Naive thymus-derived CD4-positive, alpha-beta T cell (primary cell): ENCODE measurements at regions not wholly inside any gene's neighbourhood (a gene's known extent, or its start where the extent isn't known, plus 50 kb on each side); places are given as distances from the start of the nearest gene placed in this dataset.

Experiments used
- ATAC-seq: fragments of 150-1000 bp; cut with Tn5 transposase; 2 replicates; pipeline ENCODE4 v1.10.0; 2021; ENCODE audit warnings: mild to moderate bottlenecking, moderate library complexity
- CTCF ChIA-PET: fragments of 350-600 bp; sonication (Branson Sonifier 250); formaldehyde crosslinking; loops from one replicate; lab custom pipeline; 2021; ENCODE audit warnings: antibody characterized with exemption; lab: Charles Lee
- POLR2A ChIA-PET: fragments of 350-600 bp; sonication (Branson Sonifier 250); formaldehyde crosslinking; loops from one replicate; lab custom pipeline; 2021; ENCODE audit warnings: antibody characterized with exemption, inconsistent platforms; lab: Charles Lee
- DNase-seq, 9 donors: peaks; one replicate each; pipeline versions ENCODE4 v3.0.0 to v3.0.0-alpha.2; 2020 to 2022; ENCODE audit warnings: mixed read lengths in 1 of 9
- H3K27ac ChIP-seq: one replicate; pipeline ENCODE4 v1.7.0; 2013; ENCODE audit warnings: mild to moderate bottlenecking, low read depth, low read length, moderate library complexity
- H3K27me3 ChIP-seq, 2 donors: one replicate each; pipeline ENCODE4 v1.7.0; 2013; ENCODE audit warnings: low read length in 2 of 2, mild to moderate bottlenecking in 2 of 2, moderate library complexity in 2 of 2; ENCODE audit not compliant: control insufficient read depth in 2 of 2, insufficient read depth in 2 of 2
- H3K36me3 ChIP-seq, 3 experiments: 1 replicate in 2 of 3; 2 replicates in 1 of 3; pipeline ENCODE4 v1.7.0; 2013; ENCODE audit warnings: low read length in 3 of 3, mild to moderate bottlenecking in 3 of 3, moderate library complexity in 1 of 3; ENCODE audit not compliant: insufficient read depth in 3 of 3, control insufficient read depth in 2 of 3
- H3K4me1 ChIP-seq, 2 donors: one replicate each; pipeline ENCODE4 v1.7.0; 2013; ENCODE audit warnings: low read length in 2 of 2, mild to moderate bottlenecking in 2 of 2, moderate library complexity in 1 of 2; ENCODE audit not compliant: control insufficient read depth in 2 of 2, insufficient read depth in 2 of 2
- H3K4me3 ChIP-seq: 2 replicates; pipeline ENCODE4 v1.7.0; 2013; ENCODE audit warnings: mild to moderate bottlenecking, low read length
- H3K9me3 ChIP-seq, 3 experiments: 1 replicate in 2 of 3; 2 replicates in 1 of 3; pipeline ENCODE4 v1.7.0; 2013; ENCODE audit warnings: low read length in 3 of 3; ENCODE audit not compliant: control insufficient read depth in 2 of 3
- H3K27ac Mint-ChIP-seq, 9 donors: one replicate each; pipeline ENCODE4 v1.8.0; 2020 to 2022; ENCODE audit warnings: mixed read lengths in 9 of 9, mild to moderate bottlenecking in 8 of 9, moderate library complexity in 5 of 9, inconsistent platforms in 2 of 9
- H3K27me3 Mint-ChIP-seq, 5 donors: one replicate each; pipeline ENCODE4 v1.8.0; 2021 to 2022; ENCODE audit warnings: mixed read lengths in 5 of 5, mild to moderate bottlenecking in 1 of 5
- H3K36me3 Mint-ChIP-seq, 5 donors: one replicate each; pipeline ENCODE4 v1.8.0; 2020 to 2022; ENCODE audit warnings: mixed read lengths in 5 of 5, mild to moderate bottlenecking in 3 of 5, inconsistent platforms in 1 of 5
- H3K4me1 Mint-ChIP-seq, 7 donors: one replicate each; pipeline ENCODE4 v1.8.0; 2020 to 2022; ENCODE audit warnings: mixed read lengths in 7 of 7, mild to moderate bottlenecking in 3 of 7, inconsistent platforms in 1 of 7
- H3K4me3 Mint-ChIP-seq, 10 donors: one replicate each; pipeline ENCODE4 v1.8.0; 2020 to 2022; ENCODE audit warnings: mild to moderate bottlenecking in 10 of 10, mixed read lengths in 10 of 10, moderate library complexity in 6 of 10, inconsistent platforms in 2 of 10
- H3K9me3 Mint-ChIP-seq, 11 donors: one replicate each; pipeline ENCODE4 v1.8.0; 2020 to 2022; ENCODE audit warnings: mixed read lengths in 11 of 11, mild to moderate bottlenecking in 4 of 11, inconsistent platforms in 1 of 11, moderate library complexity in 1 of 11
- intact Hi-C, 2 donors: fragments of 100-400 bp; cut with micrococcal nuclease; formaldehyde crosslinking; loops; one replicate each; pipeline ENCODE4 v1.15.1; 2023

DNA sequence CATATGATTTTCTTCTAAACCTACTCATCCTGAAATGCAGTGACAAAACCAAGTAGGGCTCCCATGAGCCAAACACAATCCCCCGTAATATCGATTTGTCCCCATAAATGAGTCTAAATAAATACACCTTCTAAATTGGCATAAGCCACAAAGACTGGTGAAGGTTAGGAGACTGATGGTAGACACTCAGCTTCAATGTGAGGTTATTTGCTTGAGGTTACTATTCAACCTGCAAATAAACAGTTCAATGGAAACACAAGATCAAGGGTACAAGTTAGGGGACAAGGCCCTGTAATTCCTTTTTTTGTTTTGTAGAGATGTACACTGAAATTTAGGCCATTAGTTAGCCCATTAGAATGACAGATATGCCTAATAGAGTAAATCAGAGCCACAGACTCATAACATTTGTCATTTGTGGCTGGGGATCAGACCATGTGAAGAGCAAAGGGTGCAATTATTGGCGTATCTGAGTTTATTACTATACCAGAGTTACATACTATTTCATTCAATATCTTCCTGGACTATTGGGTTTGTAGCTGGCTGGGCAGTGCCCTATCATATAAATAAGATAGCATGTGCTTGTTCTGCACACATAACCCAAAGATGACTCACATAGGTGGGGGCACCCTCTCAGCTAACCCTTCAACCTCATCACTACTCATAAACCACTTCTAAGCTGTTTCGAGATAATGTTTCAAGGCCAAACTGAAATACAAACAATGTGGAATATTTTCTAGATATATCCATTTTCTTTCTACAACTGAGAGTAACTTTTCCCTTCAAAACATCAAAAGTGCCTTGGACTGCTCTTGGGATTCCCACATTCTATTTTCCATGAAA, 695.3 kb downstream of the KCNA4 start:
- Histone ChIP-seq H3K27ac (no peak overlapping the region), H3K36me3 (no peaks in the 10 kb centered on the region), H3K4me3 (no peak overlapping the region), H3K4me1 (no peaks in the 10 kb centered on the region), H3K27me3 (no peaks in the 10 kb centered on the region), H3K9me3 (no peaks in the 10 kb centered on the region)
- POLR2A ChIA-PET: no interaction called here
- Mint-ChIP-seq H3K9me3 (peaks cover 0 to 37% (median 3%) of the 10 kb centered on the region in 11 donors), H3K27ac (no peak overlapping the region), H3K27me3 (no peaks in the 10 kb centered on the region), H3K4me3 (no peak overlapping the region), H3K4me1 (no peaks in the 10 kb centered on the region), H3K36me3 (no peaks in the 10 kb centered on the region)
- CTCF ChIA-PET: no interaction called here
- intact Hi-C loops: no loop called here
- ATAC-seq: no peak
- DNase-seq: no peak

- ChIA-PET POLR2A (no interaction called here), CTCF (no interaction called here)
- no peaks in the 10 kb centered on the region for H3K36me3 Mint-ChIP-seq
- DNase-seq (no peak), ATAC-seq (no peak)
- no peak overlapping the region for H3K27ac ChIP-seq
- no peaks in the 10 kb centered on the region for H3K4me1 ChIP-seq
- no peaks in the 10 kb centered on the region for H3K27me3 ChIP-seq
- no peak overlapping the region for H3K4me3 ChIP-seq
- no peaks in the 10 kb centered on the region for H3K36me3 ChIP-seq
- H3K27ac Mint-ChIP-seq: no peak overlapping the region
- H3K4me1 Mint-ChIP-seq: no peaks in the 10 kb centered on the region
- no peak overlapping the region for H3K4me3 Mint-ChIP-seq
- intact Hi-C loops: no loop called here
- no peaks in the 10 kb centered on the region for H3K27me3 Mint-ChIP-seq
- peaks cover 0 to 37% (median 3%) of the 10 kb centered on the region in 11 donors for H3K9me3 Mint-ChIP-seq
- no peaks in the 10 kb centered on the region for H3K9me3 ChIP-seq
These were observed 696.6 kb downstream of the KCNA4 start for GRCh38 chr11:29320196-29320595.

GRCh38 chr11:29319210-29319609, 697.6 kb downstream of the KCNA4 start:
- Mint-ChIP-seq H3K36me3 (no peaks in the 10 kb centered on the region), H3K4me1 (no peaks in the 10 kb centered on the region), H3K4me3 (no peak overlapping the region), H3K27ac (no peak overlapping the region), H3K27me3 (no peaks in the 10 kb centered on the region), H3K9me3 (peaks cover 0 to 37% (median 3%) of the 10 kb centered on the region in 11 donors)
- DNase-seq: no peak
- Histone ChIP-seq H3K4me1 (no peaks in the 10 kb centered on the region), H3K27ac (no peak overlapping the region), H3K27me3 (no peaks in the 10 kb centered on the region), H3K36me3 (no peaks in the 10 kb centered on the region), H3K9me3 (no peaks in the 10 kb centered on the region), H3K4me3 (no peak overlapping the region)
- CTCF ChIA-PET: no interaction called here
- no peak for ATAC-seq
- POLR2A ChIA-PET: no interaction called here
- intact Hi-C loops: no loop called here

GRCh38 chr11:29318134-29318845, 698.5 kb downstream of the KCNA4 start:
- ATAC-seq (no peak), DNase-seq (no peak)
- H3K4me3 ChIP-seq: no peak overlapping the region
- H3K4me1 Mint-ChIP-seq: no peaks in the 10 kb centered on the region
- no peak overlapping the region for H3K4me3 Mint-ChIP-seq
- H3K36me3 ChIP-seq: no peaks in the 10 kb centered on the region
- no peak overlapping the region for H3K27ac ChIP-seq
- no peak overlapping the region for H3K27ac Mint-ChIP-seq
- H3K36me3 Mint-ChIP-seq: no peaks in the 10 kb centered on the region
- ChIA-PET POLR2A (no interaction called here), CTCF (no interaction called here)
- no peaks in the 10 kb centered on the region for H3K9me3 ChIP-seq
- no peaks in the 10 kb centered on the region for H3K27me3 ChIP-seq
- H3K9me3 Mint-ChIP-seq: peaks cover 0 to 33% (median 2%) of the 10 kb centered on the region in 11 donors
- H3K27me3 Mint-ChIP-seq: no peaks in the 10 kb centered on the region
- intact Hi-C loops: no loop called here
- no peaks in the 10 kb centered on the region for H3K4me1 ChIP-seq

GRCh38 chr11:29317694-29318093, 699.1 kb downstream of the KCNA4 start:
- ChIA-PET POLR2A (no interaction called here), CTCF (no interaction called here)
- H3K27ac Mint-ChIP-seq: no peak overlapping the region
- H3K27me3 Mint-ChIP-seq: no peaks in the 10 kb centered on the region
- intact Hi-C loops: no loop called here
- H3K27ac ChIP-seq: no peak overlapping the region
- DNase-seq (no peak), ATAC-seq (no peak)
- H3K27me3 ChIP-seq: no peaks in the 10 kb centered on the region
- no peak overlapping the region for H3K4me3 Mint-ChIP-seq
- peaks cover 0 to 33% (median 2%) of the 10 kb centered on the region in 11 donors for H3K9me3 Mint-ChIP-seq
- H3K4me1 Mint-ChIP-seq: no peaks in the 10 kb centered on the region
- H3K9me3 ChIP-seq: no peaks in the 10 kb centered on the region
- H3K4me3 ChIP-seq: no peak overlapping the region
- no peaks in the 10 kb centered on the region for H3K4me1 ChIP-seq
- no peaks in the 10 kb centered on the region for H3K36me3 Mint-ChIP-seq
- H3K36me3 ChIP-seq: no peaks in the 10 kb centered on the region

DNA sequence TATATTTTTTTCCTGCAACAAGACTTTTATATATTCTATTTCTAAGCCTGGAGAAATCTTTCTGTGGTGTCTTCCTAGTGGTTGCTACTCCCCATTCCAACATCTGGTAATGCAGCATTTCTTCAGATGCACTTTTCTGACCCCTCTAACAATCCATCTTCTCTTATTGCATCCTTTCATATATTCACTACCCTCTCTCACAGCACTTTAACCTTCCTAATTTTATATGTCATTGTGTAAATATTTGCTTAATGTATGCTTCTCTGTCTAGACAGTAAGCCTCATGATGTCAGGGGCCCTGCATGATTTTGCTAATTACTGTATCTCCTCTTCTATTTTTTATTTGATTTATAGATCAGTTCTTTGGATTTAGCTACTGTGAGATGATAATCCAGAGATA, 701.6 kb downstream of the KCNA4 start:
- Mint-ChIP-seq H3K9me3 (peaks cover 0 to 20% (median 6%) of the 10 kb centered on the region in 11 donors), H3K27me3 (no peaks in the 10 kb centered on the region), H3K4me3 (no peak overlapping the region), H3K4me1 (no peaks in the 10 kb centered on the region), H3K27ac (no peak overlapping the region), H3K36me3 (no peaks in the 10 kb centered on the region)
- no peak for DNase-seq
- H3K4me1 ChIP-seq: no peaks in the 10 kb centered on the region
- H3K27ac ChIP-seq: no peak overlapping the region
- ChIA-PET POLR2A (no interaction called here), CTCF (no interaction called here)
- no peak for ATAC-seq
- H3K9me3 ChIP-seq: no peaks in the 10 kb centered on the region
- intact Hi-C loops: no loop called here
- no peaks in the 10 kb centered on the region for H3K36me3 ChIP-seq
- no peaks in the 10 kb centered on the region for H3K27me3 ChIP-seq
- H3K4me3 ChIP-seq: no peak overlapping the region

- no peaks in the 10 kb centered on the region for H3K4me1 Mint-ChIP-seq
- H3K36me3 Mint-ChIP-seq: no peaks in the 10 kb centered on the region
These were observed 702.6 kb downstream of the KCNA4 start for GRCh38 chr11:29314211-29314610.

More at GRCh38 chr11:29314211-29314610, 702.6 kb downstream of the KCNA4 start:
- CTCF ChIA-PET: no interaction called here
- Mint-ChIP-seq H3K27me3 (no peaks in the 10 kb centered on the region), H3K4me3 (no peak overlapping the region), H3K27ac (no peak overlapping the region), H3K9me3 (peaks cover 0 to 18% (median 5%) of the 10 kb centered on the region in 11 donors)
- Histone ChIP-seq H3K27me3 (no peaks in the 10 kb centered on the region), H3K4me1 (no peaks in the 10 kb centered on the region), H3K36me3 (no peaks in the 10 kb centered on the region), H3K27ac (no peak overlapping the region), H3K9me3 (no peaks in the 10 kb centered on the region), H3K4me3 (no peak overlapping the region)
- intact Hi-C loops: no loop called here
- DNase-seq (no peak), ATAC-seq (no peak)
- POLR2A ChIA-PET: no interaction called here
